Astrocyte of the hippocampus (primary cell): ENCODE measurements at regions not wholly inside any gene's neighbourhood (a gene's known extent, or its start where the extent isn't known, plus 50 kb on each side); places are given as distances from the start of the nearest gene placed in this dataset.
"Not testable (repeated sequence)": the region's sequence is repeated elsewhere in the genome, so short reads cannot be mapped to it uniquely, and the experiment has no call there.

Source experiments
- DNase-seq: peaks from one replicate; pipeline ENCODE4 v3.0.0; 2011; ENCODE audit warnings: low read depth, low spot score

- no peak for DNase-seq
Measured at GRCh38 chr9:87405677-87406542, 91.8 kb upstream of the DAPK1 start.

GRCh38 chr9:87406543-87407166 lies 91.0 kb upstream of the DAPK1 start:
- DNase-seq, result no peak

- DNase-seq, result peak; percentile 39
Measured at GRCh38 chr9:87410047-87411005, 87.3 kb upstream of the DAPK1 start.

GRCh38 chr9:87420884-87421283 lies 76.8 kb upstream of the DAPK1 start:
- DNase-seq, result no peak

GRCh38 chr9:87421734-87422133 lies 75.9 kb upstream of the DAPK1 start:
- no peak for DNase-seq

- no peak for DNase-seq
Measured at GRCh38 chr9:87422999-87423398, 74.7 kb upstream of the DAPK1 start.

- DNase-seq, result not testable (repeated sequence)
Measured at GRCh38 chr9:87423885-87424284, 73.8 kb upstream of the DAPK1 start.

DNA sequence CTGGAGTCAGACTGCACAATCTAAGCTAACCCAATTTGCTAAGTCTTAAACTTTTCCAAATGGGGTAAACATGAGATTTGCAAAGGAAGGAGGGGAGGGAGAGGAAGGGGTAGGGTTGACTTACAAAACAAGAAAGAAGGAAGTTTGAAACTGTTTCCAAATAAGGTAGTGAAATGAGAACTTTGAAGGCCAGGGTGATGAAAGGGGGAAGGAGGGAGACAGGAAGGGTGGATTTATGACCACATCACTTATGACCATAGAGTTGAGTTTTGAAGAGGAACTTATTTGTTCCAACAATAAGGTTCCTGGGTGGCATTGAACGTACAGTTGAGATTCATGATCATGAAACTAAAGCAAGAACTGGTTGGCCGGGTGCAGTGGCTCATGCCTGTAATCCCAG lies 72.5 kb upstream of the DAPK1 start:
- DNase-seq, result no peak

GRCh38 chr9:87427851-87428506 lies 69.7 kb upstream of the DAPK1 start:
- DNase-seq, result no peak

DNA sequence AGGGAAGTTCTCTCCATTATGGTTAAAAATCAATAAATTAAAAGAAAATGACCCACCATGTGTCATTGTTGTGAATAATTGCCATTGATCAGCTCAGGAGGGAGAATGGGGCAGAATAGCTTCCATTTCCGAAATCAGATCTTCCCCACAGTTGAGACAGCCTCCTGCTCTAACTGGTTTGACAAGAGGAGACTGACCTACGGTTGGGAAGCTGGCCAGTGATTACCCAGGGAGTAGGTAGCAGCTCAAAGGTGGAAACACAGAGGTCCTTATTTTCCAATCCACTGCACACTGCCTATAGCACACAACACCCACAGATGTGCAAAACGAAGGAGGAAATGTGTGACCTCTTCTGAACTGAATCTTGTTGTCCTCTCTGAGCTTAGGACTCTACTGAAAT lies 69.0 kb upstream of the DAPK1 start:
- DNase-seq, result no peak

GRCh38 chr9:87431837-87432236 lies 65.8 kb upstream of the DAPK1 start:
- no peak for DNase-seq

- DNase-seq, result no peak
Measured at GRCh38 chr9:87433853-87434252, 63.8 kb upstream of the DAPK1 start.

GRCh38 chr9:87434366-87434765 lies 63.3 kb upstream of the DAPK1 start:
- DNase-seq, result no peak

DNA sequence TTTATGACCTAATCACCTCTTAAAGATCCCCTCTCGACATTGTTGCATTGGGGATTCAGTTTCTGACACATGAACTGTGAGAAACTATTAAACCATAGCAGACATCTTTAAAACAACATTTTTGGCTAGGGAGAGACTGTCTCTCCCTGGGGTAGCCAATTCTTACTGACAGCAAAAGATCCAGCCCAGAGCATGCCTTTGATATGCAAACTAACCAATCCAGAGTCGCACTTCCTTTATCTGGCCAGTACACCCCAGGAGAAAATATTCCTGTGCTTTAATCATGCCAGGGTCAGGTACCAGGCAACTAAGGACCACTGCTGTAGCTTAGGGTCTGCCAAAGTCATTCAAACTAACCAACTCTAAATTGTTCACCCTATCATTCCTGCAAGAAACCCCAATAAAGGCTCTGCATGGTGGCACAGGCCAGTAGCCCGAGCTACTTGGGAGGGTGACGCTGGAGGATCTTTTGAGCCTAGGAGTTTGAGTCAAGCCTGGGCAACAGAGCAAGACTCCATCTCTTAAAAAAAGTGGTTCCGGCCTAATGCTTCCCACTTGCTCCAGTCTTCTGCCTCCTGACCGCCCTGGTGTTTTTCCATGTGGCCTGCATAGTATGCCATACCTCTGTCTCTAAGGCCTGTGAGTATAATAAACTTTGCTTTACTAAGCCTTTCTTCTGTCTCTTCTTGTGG lies 62.3 kb upstream of the DAPK1 start:
- DNase-seq, result no peak

GRCh38 chr9:87436716-87437115 lies 61.0 kb upstream of the DAPK1 start:
- peak; percentile 73 for DNase-seq

GRCh38 chr9:87437966-87438365 lies 59.7 kb upstream of the DAPK1 start:
- no peak for DNase-seq

- peak; percentile 28 for DNase-seq
Measured at GRCh38 chr9:87441251-87441650, 56.4 kb upstream of the DAPK1 start.

GRCh38 chr9:87442451-87442850 lies 55.2 kb upstream of the DAPK1 start:
- no peak for DNase-seq

DNA sequence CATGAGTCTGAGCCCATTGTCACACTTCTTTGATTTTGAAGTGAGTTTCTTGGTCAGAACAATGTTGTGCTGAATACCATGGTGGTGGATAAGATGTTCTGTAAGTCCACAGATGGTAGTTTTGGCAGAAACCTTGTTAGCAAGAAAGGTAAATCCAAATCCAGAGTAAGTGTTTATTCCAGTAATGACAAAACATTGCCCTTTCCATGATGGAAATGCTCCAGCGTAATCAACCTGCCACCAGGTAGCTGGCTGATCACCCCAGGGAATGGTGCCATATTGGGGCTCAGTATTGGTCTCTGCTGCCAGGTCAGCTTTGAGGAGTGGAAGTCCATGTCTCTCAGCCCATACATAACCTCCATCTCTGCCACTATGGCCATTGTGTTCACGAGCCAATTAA lies 54.7 kb upstream of the DAPK1 start:
- no peak for DNase-seq

GRCh38 chr9:87443461-87443860 lies 54.2 kb upstream of the DAPK1 start:
- DNase-seq, result no peak

DNA sequence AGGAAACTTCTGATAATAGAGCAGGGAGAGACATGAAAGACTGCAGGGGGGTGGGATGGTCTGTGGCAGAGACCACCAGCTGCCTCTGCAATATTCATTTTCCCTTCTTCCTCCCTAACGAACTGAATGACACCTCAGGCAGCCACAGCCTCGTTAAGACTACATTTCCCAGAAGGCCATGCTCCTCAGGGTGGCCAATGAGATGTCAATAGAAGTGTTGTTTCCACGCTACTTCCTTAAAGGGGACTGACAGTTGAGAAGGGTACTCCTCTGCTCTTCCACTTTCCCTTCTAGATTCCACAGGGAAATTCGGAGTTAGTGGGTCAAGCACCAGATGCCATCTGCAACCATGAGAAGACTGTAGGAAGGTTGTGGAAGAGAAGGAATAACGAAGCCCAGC lies 52.0 kb upstream of the DAPK1 start:
- DNase-seq, result peak; percentile 41
